ENCODE measurements at regions not wholly inside any gene's neighbourhood (a gene's known extent, or its start where the extent isn't known, plus 50 kb on each side); places are given as distances from the start of the nearest gene placed in this dataset.

DNA sequence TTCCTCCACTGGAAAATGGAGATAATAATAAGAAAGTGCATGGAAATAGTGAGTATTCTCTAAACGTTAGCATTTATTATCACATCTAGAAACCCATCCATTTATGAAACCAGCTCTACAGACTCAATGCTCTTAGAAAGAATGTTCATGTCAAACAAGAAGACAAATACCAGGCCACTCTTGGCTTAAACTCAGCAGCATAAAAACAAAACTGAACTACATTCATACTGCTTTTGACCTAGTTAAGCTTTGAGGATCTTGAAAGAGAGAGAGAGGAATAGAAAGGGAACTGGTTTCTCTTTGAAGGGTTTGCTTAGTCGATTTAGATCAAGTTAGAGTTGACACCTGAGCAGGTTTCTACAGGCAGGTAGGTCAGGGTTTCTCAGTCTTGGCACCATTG lies 332.9 kb upstream of the PRKCQ start:
- no peak for TF ChIP-seq CTCF (conservative IDR thresholded peaks at IDR 0.05; ENCODE audit: low read length)
- TF ChIP-seq EZH2phosphoT487 (IDR thresholded peaks at IDR 0.05; ENCODE audit: borderline replicate concordance) = no peak

All from Loucy (cell line).